ENCODE measurements at regions not wholly inside any gene's neighbourhood (a gene's known extent, or its start where the extent isn't known, plus 50 kb on each side); places are given as distances from the start of the nearest gene placed in this dataset.

- TF ChIP-seq EZH2phosphoT487 (IDR thresholded peaks at IDR 0.05; ENCODE audit: insufficient read depth, low read depth) (no peak), EZH2 (IDR thresholded peaks at IDR 0.05; ENCODE audit: insufficient read depth, poor library complexity, severe bottlenecking) (no peak)
- DNase-seq: no peak
- no peak overlapping the region for H3K27ac ChIP-seq
- 21 to 23% methylated on average over 9 of the region's 9 CpGs for WGBS, 2 experiments (ENCODE audit: low coverage in 1 of 2, low lambda C conversion rate in 2 of 2, missing lambda C conversion rate in 2 of 2)
- H3K4me1 ChIP-seq (ENCODE audit: insufficient read depth): no peaks in the 10 kb centered on the region
- in situ Hi-C loops (cut with MboI): no loop called here
- no peaks in the 10 kb centered on the region for H3K36me3 ChIP-seq (ENCODE audit: low read depth)
- H3K9me2 ChIP-seq (ENCODE audit: insufficient read depth): no peaks in the 10 kb centered on the region
- H4K20me1 ChIP-seq (ENCODE audit: insufficient read depth): no peaks in the 10 kb centered on the region
- H3K79me2 ChIP-seq (ENCODE audit: insufficient read depth): no peaks in the 10 kb centered on the region
- H3K4me3 ChIP-seq: no peak overlapping the region
- H3K9me3 ChIP-seq (ENCODE audit: low read depth): no peaks in the 10 kb centered on the region
- no peaks in the 10 kb centered on the region for H3K27me3 ChIP-seq (replicated peaks; ENCODE audit: insufficient read depth)
- H3K9ac ChIP-seq: no peak overlapping the region
- no peak overlapping the region for H3K4me2 ChIP-seq (ENCODE audit: unreplicated experiment)
- no peak overlapping the region for H2AFZ ChIP-seq
- no peaks in the 10 kb centered on the region for H3F3A ChIP-seq (ENCODE audit: insufficient read depth)
Measured at GRCh38 chr7:67407392-67408071, 410.9 kb downstream of the TYW1 start.

GRCh38 chr7:67408109-67408508 is 411.5 kb downstream of the TYW1 start:
- H3K9me2 ChIP-seq (ENCODE audit: insufficient read depth): no peaks in the 10 kb centered on the region
- H3K9me3 ChIP-seq (ENCODE audit: low read depth): no peaks in the 10 kb centered on the region
- H3K9ac ChIP-seq: no peak overlapping the region
- no peak overlapping the region for H3K4me2 ChIP-seq (ENCODE audit: unreplicated experiment)
- no peaks in the 10 kb centered on the region for H3K36me3 ChIP-seq (ENCODE audit: low read depth)
- H4K20me1 ChIP-seq (ENCODE audit: insufficient read depth): no peaks in the 10 kb centered on the region
- no peak for TF ChIP-seq EZH2phosphoT487 (IDR thresholded peaks at IDR 0.05; ENCODE audit: insufficient read depth, low read depth)
- no peak for TF ChIP-seq EZH2 (IDR thresholded peaks at IDR 0.05; ENCODE audit: insufficient read depth, poor library complexity, severe bottlenecking)
- no peaks in the 10 kb centered on the region for H3K79me2 ChIP-seq (ENCODE audit: insufficient read depth)
- no peaks in the 10 kb centered on the region for H3K4me1 ChIP-seq (ENCODE audit: insufficient read depth)
- in situ Hi-C loops (cut with MboI): no loop called here
- no peak overlapping the region for H3K4me3 ChIP-seq
- no peak overlapping the region for H3K27ac ChIP-seq
- no peaks in the 10 kb centered on the region for H3F3A ChIP-seq (ENCODE audit: insufficient read depth)
- H2AFZ ChIP-seq: no peak overlapping the region
- H3K27me3 ChIP-seq (replicated peaks; ENCODE audit: insufficient read depth): no peaks in the 10 kb centered on the region
- DNase-seq: no peak

GRCh38 chr7:67413670-67414069 is 417.0 kb downstream of the TYW1 start:
- 22 to 26% methylated on average over 3 of the region's 3 CpGs for WGBS, 2 experiments (ENCODE audit: low coverage in 1 of 2, low lambda C conversion rate in 2 of 2, missing lambda C conversion rate in 2 of 2)
- H3K27ac ChIP-seq: no peak overlapping the region
- H3K36me3 ChIP-seq (ENCODE audit: low read depth): no peaks in the 10 kb centered on the region
- H3K4me2 ChIP-seq (ENCODE audit: unreplicated experiment): no peak overlapping the region
- H4K20me1 ChIP-seq (ENCODE audit: insufficient read depth): no peaks in the 10 kb centered on the region
- in situ Hi-C loops (cut with MboI): no loop called here
- H3F3A ChIP-seq (ENCODE audit: insufficient read depth): no peaks in the 10 kb centered on the region
- H3K79me2 ChIP-seq (ENCODE audit: insufficient read depth): no peaks in the 10 kb centered on the region
- no peaks in the 10 kb centered on the region for H3K9me2 ChIP-seq (ENCODE audit: insufficient read depth)
- H3K27me3 ChIP-seq (replicated peaks; ENCODE audit: insufficient read depth): no peaks in the 10 kb centered on the region
- H3K4me3 ChIP-seq: no peak overlapping the region
- H3K9ac ChIP-seq: no peak overlapping the region
- no peak overlapping the region for H2AFZ ChIP-seq
- DNase-seq: no peak
- H3K9me3 ChIP-seq (ENCODE audit: low read depth): no peaks in the 10 kb centered on the region
- TF ChIP-seq EZH2phosphoT487 (IDR thresholded peaks at IDR 0.05; ENCODE audit: insufficient read depth, low read depth) (no peak), EZH2 (IDR thresholded peaks at IDR 0.05; ENCODE audit: insufficient read depth, poor library complexity, severe bottlenecking) (no peak)
- no peaks in the 10 kb centered on the region for H3K4me1 ChIP-seq (ENCODE audit: insufficient read depth)

- Histone ChIP-seq H3K27me3 (replicated peaks; ENCODE audit: insufficient read depth) (no peaks in the 10 kb centered on the region), H3K4me3 (no peak overlapping the region), H3K9me2 (ENCODE audit: insufficient read depth) (no peaks in the 10 kb centered on the region), H3K9ac (no peak overlapping the region), H3K27ac (no peak overlapping the region), H3K79me2 (ENCODE audit: insufficient read depth) (no peaks in the 10 kb centered on the region), H2AFZ (no peak overlapping the region), H3K4me2 (ENCODE audit: unreplicated experiment) (no peak overlapping the region), H3F3A (ENCODE audit: insufficient read depth) (no peaks in the 10 kb centered on the region), H3K36me3 (ENCODE audit: low read depth) (no peaks in the 10 kb centered on the region), H3K9me3 (ENCODE audit: low read depth) (no peaks in the 10 kb centered on the region), H4K20me1 (ENCODE audit: insufficient read depth) (no peaks in the 10 kb centered on the region), H3K4me1 (ENCODE audit: insufficient read depth) (no peaks in the 10 kb centered on the region)
- no peak for DNase-seq
- in situ Hi-C loops (cut with MboI): no loop called here
- WGBS, 2 experiments (ENCODE audit: low coverage in 1 of 2, low lambda C conversion rate in 2 of 2, missing lambda C conversion rate in 2 of 2): 45 to 49% methylated on average over 6 of the region's 6 CpGs
- TF ChIP-seq EZH2 (IDR thresholded peaks at IDR 0.05; ENCODE audit: insufficient read depth, poor library complexity, severe bottlenecking) (no peak), EZH2phosphoT487 (IDR thresholded peaks at IDR 0.05; ENCODE audit: insufficient read depth, low read depth) (no peak)
Measured at GRCh38 chr7:67414858-67415257, 418.2 kb downstream of the TYW1 start.

GRCh38 chr7:67422601-67423000 is 426.0 kb downstream of the TYW1 start:
- H3K9ac ChIP-seq: no peak overlapping the region
- WGBS, 2 experiments (ENCODE audit: low coverage in 1 of 2, low lambda C conversion rate in 2 of 2, missing lambda C conversion rate in 2 of 2): 52 to 66% methylated on average over 7 of the region's 7 CpGs

More at GRCh38 chr7:67422601-67423000, 426.0 kb downstream of the TYW1 start:
- Histone ChIP-seq H3K9me2 (ENCODE audit: insufficient read depth) (no peaks in the 10 kb centered on the region), H3K4me3 (no peak overlapping the region), H4K20me1 (ENCODE audit: insufficient read depth) (no peaks in the 10 kb centered on the region), H3K36me3 (ENCODE audit: low read depth) (no peaks in the 10 kb centered on the region), H3K27me3 (replicated peaks; ENCODE audit: insufficient read depth) (no peaks in the 10 kb centered on the region), H3K27ac (no peak overlapping the region), H2AFZ (no peak overlapping the region), H3K79me2 (ENCODE audit: insufficient read depth) (no peaks in the 10 kb centered on the region), H3K4me2 (ENCODE audit: unreplicated experiment) (no peak overlapping the region), H3F3A (ENCODE audit: insufficient read depth) (no peaks in the 10 kb centered on the region), H3K4me1 (ENCODE audit: insufficient read depth) (no peaks in the 10 kb centered on the region), H3K9me3 (ENCODE audit: low read depth) (no peaks in the 10 kb centered on the region)
- in situ Hi-C loops (cut with MboI): no loop called here
- TF ChIP-seq EZH2 (IDR thresholded peaks at IDR 0.05; ENCODE audit: insufficient read depth, poor library complexity, severe bottlenecking): no peak
- TF ChIP-seq EZH2phosphoT487 (IDR thresholded peaks at IDR 0.05; ENCODE audit: insufficient read depth, low read depth): no peak
- no peak for DNase-seq

Measured in GM23248 (cell line).